SKM-1 treated with dmso at 0.1 percent for 144 hours (cell line): ENCODE measurements at regions not wholly inside any gene's neighbourhood (a gene's known extent, or its start where the extent isn't known, plus 50 kb on each side); places are given as distances from the start of the nearest gene placed in this dataset.

Source experiments
- DNase-seq: peaks from one replicate; lab custom pipeline; 2025; ENCODE audit not compliant: unreplicated experiment; lab: John Stamatoyannopoulos, UW

- no peak for DNase-seq
Measured at GRCh38 chr12:97321621-97322020, 141.0 kb upstream of the RMST start.

DNA sequence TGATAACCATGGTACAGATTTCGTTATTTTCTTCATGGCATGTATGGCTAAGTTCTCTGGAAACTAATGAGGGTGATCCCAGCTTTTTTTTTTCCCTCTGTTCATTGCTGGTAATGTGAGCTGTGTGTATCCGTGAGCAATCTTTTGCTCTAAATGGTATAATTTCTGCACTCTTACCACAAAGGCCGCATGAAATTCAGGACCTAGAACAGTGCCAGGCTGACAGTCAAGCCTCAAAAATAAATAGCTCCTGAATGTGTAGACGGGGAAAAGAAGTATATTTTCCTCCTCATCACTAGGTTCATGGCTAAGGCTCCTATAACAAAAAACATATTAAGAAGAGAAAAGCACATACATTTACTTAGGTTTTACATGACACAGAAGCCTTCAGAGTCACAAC is 140.2 kb upstream of the RMST start:
- DNase-seq: no peak

DNA sequence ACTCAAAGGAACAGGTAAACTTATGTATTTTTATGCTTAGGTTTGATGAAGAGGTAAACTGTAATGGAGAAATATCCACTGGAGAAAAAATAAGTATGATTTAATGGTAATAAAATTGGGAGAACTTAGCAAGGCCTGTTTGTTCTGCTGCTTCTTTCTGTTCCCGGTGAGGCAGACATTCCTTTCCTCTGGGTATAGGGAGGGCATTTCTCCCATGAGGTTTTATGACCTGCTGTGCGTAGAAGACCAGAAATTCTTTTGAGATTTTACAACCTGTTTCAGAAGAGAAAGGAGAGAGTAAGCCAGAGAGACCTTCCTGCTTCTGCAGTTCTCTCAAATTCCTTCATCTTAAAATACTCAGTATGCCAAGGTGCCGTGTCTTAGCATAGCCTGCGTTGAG is 139.4 kb upstream of the RMST start:
- DNase-seq: no peak

- DNase-seq: no peak
Measured at GRCh38 chr12:97324471-97324870, 138.1 kb upstream of the RMST start.

DNA sequence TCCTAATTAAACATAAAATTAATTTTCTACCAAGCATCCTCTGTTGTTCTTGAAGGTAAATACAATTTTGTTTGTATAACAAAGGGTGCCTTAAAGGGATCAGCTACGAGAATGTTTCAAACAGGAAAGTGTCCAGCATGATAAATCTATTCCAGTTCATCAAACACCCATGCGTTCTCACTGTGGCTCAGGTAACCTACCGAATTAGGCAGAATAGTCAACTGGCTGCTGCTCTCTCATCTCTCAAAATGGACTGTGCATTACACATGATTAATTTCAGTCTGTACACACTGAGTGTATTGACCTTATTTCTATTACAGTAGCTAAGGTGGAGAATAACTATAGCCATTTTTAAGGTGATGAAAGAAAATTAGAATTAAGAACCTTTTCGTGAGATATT is 127.5 kb upstream of the RMST start:
- no peak for DNase-seq

- DNase-seq: no peak
Measured at GRCh38 chr12:97336900-97337751, 125.5 kb upstream of the RMST start.

- DNase-seq: no peak
Measured at GRCh38 chr12:97342130-97342529, 120.5 kb upstream of the RMST start.

GRCh38 chr12:97347956-97348355 is 114.6 kb upstream of the RMST start:
- DNase-seq: no peak

GRCh38 chr12:97358361-97358760 is 104.2 kb upstream of the RMST start:
- no peak for DNase-seq

- no peak for DNase-seq
Measured at GRCh38 chr12:97359021-97359690, 103.4 kb upstream of the RMST start.

DNA sequence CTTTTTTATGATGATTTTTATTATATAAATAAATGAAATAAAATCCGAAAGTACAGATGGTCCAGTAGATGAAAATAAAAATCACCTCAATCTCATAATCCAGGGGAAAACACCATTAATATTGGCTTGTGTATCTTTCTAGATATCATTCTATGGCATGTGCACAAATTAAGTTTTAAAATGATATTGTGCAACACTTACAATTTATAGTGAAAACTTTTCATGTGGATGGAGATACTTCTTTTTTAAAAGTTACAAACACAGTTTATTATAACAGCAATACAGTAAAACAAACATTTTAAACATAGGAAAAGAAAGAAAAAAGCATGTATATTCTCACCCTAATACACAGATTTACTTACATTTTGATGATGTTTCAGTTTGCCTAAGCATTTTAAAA is 98.9 kb upstream of the RMST start:
- DNase-seq: no peak

GRCh38 chr12:97368462-97369163 is 94.0 kb upstream of the RMST start:
- no peak for DNase-seq

- DNase-seq: no peak
Measured at GRCh38 chr12:97375310-97375709, 87.3 kb upstream of the RMST start.

GRCh38 chr12:97380440-97380839 is 82.2 kb upstream of the RMST start:
- DNase-seq: no peak

- DNase-seq: no peak
Measured at GRCh38 chr12:97385121-97385520, 77.5 kb upstream of the RMST start.

DNA sequence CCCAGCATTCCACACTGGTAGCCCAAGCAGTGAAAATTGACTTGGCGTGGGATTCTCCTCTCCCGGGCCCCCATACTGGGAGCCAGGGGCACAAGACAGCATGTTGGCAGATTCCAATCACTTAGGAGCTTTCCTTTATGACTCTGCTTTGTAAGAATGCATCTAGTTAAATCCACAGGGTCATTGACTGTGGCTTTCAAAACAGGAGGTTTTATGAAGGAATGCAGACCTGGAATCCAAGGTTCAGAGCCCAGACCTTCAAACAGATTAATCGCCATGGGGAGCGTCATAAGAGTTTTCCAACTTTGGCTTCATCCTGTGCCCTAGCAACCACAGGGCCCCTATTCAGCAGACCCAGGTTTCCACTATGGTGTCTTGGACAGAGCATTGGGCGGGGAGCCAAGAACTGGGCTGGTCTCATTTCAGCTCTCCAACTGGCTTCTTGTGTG is 76.4 kb upstream of the RMST start:
- no peak for DNase-seq

DNA sequence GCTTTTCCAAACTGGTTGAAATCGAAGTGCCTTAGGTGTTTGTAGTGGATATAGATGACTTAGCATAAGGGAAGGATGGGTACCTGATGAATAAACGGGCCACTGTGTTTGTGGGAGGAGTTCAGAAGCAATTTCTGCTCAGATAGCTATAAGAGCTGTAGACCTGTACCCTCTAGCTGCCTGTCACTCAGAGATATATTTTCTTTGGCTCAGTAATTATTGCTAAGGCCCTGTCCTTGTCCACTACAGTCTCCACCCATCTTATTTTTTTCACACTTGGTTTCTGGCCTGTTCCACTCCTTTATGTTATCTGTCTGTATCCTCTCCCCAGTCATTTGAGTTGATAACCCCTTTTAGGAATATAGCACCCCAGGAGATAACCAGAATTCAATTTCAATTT is 74.8 kb upstream of the RMST start:
- no peak for DNase-seq

DNA sequence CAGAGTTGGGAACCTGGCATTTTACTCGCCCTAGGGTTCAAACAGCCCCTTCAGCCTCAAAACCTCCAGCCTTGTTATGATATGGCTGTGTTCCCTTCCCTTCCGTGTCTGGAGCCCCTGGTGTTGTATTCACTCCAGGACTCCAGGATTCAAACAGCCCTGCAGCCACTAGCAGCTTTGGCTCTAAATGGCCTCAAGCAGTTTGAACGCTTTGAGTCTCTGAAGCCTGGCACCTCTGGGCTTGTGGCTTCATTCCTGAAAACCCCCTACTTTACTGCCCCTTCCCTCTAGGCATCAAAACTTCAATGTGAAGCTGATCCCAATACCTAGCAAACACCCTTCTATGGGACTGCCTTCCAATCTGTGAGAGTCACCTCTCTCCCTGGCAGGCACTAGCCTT is 67.9 kb upstream of the RMST start:
- no peak for DNase-seq

GRCh38 chr12:97397008-97397407 is 65.6 kb upstream of the RMST start:
- no peak for DNase-seq

GRCh38 chr12:97398704-97399103 is 63.9 kb upstream of the RMST start:
- DNase-seq: no peak

GRCh38 chr12:97404093-97404492 is 58.5 kb upstream of the RMST start:
- no peak for DNase-seq

DNA sequence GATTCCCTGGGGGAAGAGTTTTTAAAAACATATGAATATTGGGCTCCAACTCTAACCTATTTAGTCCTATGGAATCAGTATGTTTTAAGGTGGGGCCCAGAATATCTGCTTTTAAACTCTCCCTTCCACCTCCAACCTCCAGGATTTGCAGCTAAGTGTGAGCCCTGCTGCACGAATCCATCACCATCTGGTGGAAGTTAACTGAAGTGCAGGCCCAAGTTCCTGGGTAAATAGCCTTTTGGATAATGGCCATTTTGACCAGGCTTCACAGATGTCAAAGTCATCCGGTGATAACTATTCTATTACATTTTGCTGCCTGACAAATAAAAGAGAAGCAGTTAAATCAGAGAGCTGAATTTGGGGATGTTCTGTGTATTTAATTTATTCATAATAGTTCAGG is 58.1 kb upstream of the RMST start:
- peak; percentile 1 for DNase-seq
